Mesendoderm (in vitro differentiated cells): ENCODE measurements at regions not wholly inside any gene's neighbourhood (a gene's known extent, or its start where the extent isn't known, plus 50 kb on each side); places are given as distances from the start of the nearest gene placed in this dataset.

Experiments
- DNase-seq: peaks from one replicate; pipeline ENCODE4 v3.0.0; 2013
- H2AK5ac ChIP-seq: 2 replicates; pipeline ENCODE4 v1.6.1; 2013; ENCODE audit warnings: low read length, inconsistent platforms
- H2BK120ac ChIP-seq: 2 replicates; pipeline ENCODE4 v1.6.1; 2013; ENCODE audit warnings: low read depth, mild to moderate bottlenecking, low read length, moderate library complexity, mixed read lengths
- H2BK15ac ChIP-seq: replicated peaks from 2 replicates; pipeline ENCODE4 v1.6.1; 2013; ENCODE audit warnings: low read depth, mild to moderate bottlenecking, moderate library complexity
- H2BK5ac ChIP-seq: 2 replicates; pipeline ENCODE4 v1.6.1; 2013; ENCODE audit warnings: low read length, inconsistent platforms
- H3K18ac ChIP-seq: 2 replicates; pipeline ENCODE4 v1.6.1; 2013; ENCODE audit warnings: mild to moderate bottlenecking, low read length, mixed read lengths
- H3K23ac ChIP-seq: one replicate; pipeline ENCODE4 v1.6.1; 2013; ENCODE audit warnings: low read length
- H3K27ac ChIP-seq: 2 replicates; pipeline ENCODE4 v1.5.1; 2013; ENCODE audit warnings: low read depth, mild to moderate bottlenecking, inconsistent platforms, low read length, moderate library complexity
- H3K27me3 ChIP-seq: 2 replicates; pipeline ENCODE4 v1.6.1; 2013; ENCODE audit warnings: low read length, control low read depth, mild to moderate bottlenecking, inconsistent platforms; ENCODE audit not compliant: insufficient read depth, poor library complexity
- H3K36me3 ChIP-seq: 2 replicates; pipeline ENCODE4 v1.6.1; 2013; ENCODE audit warnings: low read length, inconsistent platforms; ENCODE audit not compliant: control insufficient read depth, insufficient read depth
- H3K4ac ChIP-seq: one replicate; pipeline ENCODE4 v1.6.1; 2013; ENCODE audit warnings: low read depth, mild to moderate bottlenecking, low read length, moderate library complexity
- H3K4me1 ChIP-seq: 2 replicates; pipeline ENCODE4 v1.6.1; 2013; ENCODE audit warnings: low read depth, low read length, inconsistent platforms; ENCODE audit not compliant: control insufficient read depth
- H3K4me2 ChIP-seq: 2 replicates; pipeline ENCODE4 v1.6.1; 2013; ENCODE audit warnings: low read length
- H3K4me3 ChIP-seq: 2 replicates; pipeline ENCODE4 v1.5.1; 2013; ENCODE audit warnings: mild to moderate bottlenecking, low read length
- H3K56ac ChIP-seq: one replicate; pipeline ENCODE4 v1.6.1; 2013; ENCODE audit warnings: low read length
- H3K79me1 ChIP-seq: 2 replicates; pipeline ENCODE4 v1.6.1; 2013; ENCODE audit warnings: low read length, inconsistent platforms
- H3K79me2 ChIP-seq: 2 replicates; pipeline ENCODE4 v1.6.1; 2013; ENCODE audit warnings: mild to moderate bottlenecking, low read length; ENCODE audit not compliant: control insufficient read depth, insufficient read depth
- H3K9ac ChIP-seq: 2 replicates; pipeline ENCODE4 v1.6.1; 2013; ENCODE audit warnings: low read length, inconsistent platforms
- H4K5ac ChIP-seq: one replicate; pipeline ENCODE4 v1.6.1; 2013; ENCODE audit warnings: low read length
- H4K8ac ChIP-seq: one replicate; pipeline ENCODE4 v1.6.1; 2013; ENCODE audit warnings: low read depth, mild to moderate bottlenecking, control low read depth, low read length, moderate library complexity
- WGBS: extraction: QIAGEN DNeasy Blood & Tissue Kit; methylation state at CpG from one replicate; pipeline ENCODE4 v1.1.7; 2013; ENCODE audit warnings: low lambda C conversion rate, missing lambda C conversion rate; ENCODE audit not compliant: insufficient coverage; ENCODE audit errors: extremely low coverage; 5-methylcytosine and 5-hydroxymethylcytosine counted together

- no CpG with 5 or more reads among the region's 1 CpG for WGBS
- H3K27ac ChIP-seq = no peak overlapping the region
- no peak overlapping the region for H2AK5ac ChIP-seq
Measured at GRCh38 chrX:42691196-42691595, 86.8 kb downstream of the PPP1R2C start.

DNA sequence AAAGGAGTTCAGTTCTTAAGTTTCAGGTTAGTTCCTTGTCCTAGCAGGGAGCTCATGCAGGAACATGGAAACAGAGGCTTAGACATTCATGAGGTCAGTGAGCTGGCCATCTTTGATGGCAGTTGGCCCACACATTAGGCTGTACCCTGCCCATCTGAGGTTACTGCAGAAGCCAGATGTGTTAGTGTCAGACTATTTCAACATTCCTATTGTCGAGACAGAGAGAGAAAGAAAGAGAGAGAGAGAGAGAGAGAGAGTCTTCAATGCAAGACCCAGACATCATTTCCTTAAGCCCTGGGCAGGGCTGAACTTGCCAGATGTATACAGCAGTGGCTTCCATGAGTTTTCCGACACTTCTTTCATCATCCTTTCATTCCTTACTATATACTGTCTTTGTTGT lies 91.3 kb downstream of the PPP1R2C start:
- H3K23ac ChIP-seq = no peak overlapping the region
- WGBS = no CpG with 5 or more reads among the region's 2 CpGs
- no peak overlapping the region for H3K18ac ChIP-seq
- no peak overlapping the region for H3K4me3 ChIP-seq
- no peak overlapping the region for H2AK5ac ChIP-seq
- no peaks in the 10 kb centered on the region for H3K4me1 ChIP-seq
- no peak overlapping the region for H4K5ac ChIP-seq
- H3K79me1 ChIP-seq = no peaks in the 10 kb centered on the region
- no peak overlapping the region for H3K4me2 ChIP-seq
- H2BK120ac ChIP-seq = no peak overlapping the region
- no peak overlapping the region for H3K9ac ChIP-seq
- no peak overlapping the region for H3K4ac ChIP-seq
- H3K36me3 ChIP-seq = no peaks in the 10 kb centered on the region
- no peaks in the 10 kb centered on the region for H3K79me2 ChIP-seq
- H2BK5ac ChIP-seq = no peak overlapping the region
- no peak for DNase-seq
- no peak overlapping the region for H3K27ac ChIP-seq
- no peak overlapping the region for H2BK15ac ChIP-seq
- no peak overlapping the region for H4K8ac ChIP-seq
- H3K56ac ChIP-seq = no peak overlapping the region
- no peaks in the 10 kb centered on the region for H3K27me3 ChIP-seq

More at GRCh38 chrX:42691196-42691595, 86.8 kb downstream of the PPP1R2C start:
- H4K5ac ChIP-seq = no peak overlapping the region
- H2BK5ac ChIP-seq = no peak overlapping the region
- no peaks in the 10 kb centered on the region for H3K79me1 ChIP-seq
- H2BK15ac ChIP-seq = no peak overlapping the region
- H2BK120ac ChIP-seq = no peak overlapping the region
- no peak overlapping the region for H3K23ac ChIP-seq
- H3K4me2 ChIP-seq = no peak overlapping the region
- H3K27me3 ChIP-seq = no peaks in the 10 kb centered on the region
- no peak overlapping the region for H3K18ac ChIP-seq
- no peak overlapping the region for H3K4me3 ChIP-seq
- no peaks in the 10 kb centered on the region for H3K36me3 ChIP-seq
- H3K4me1 ChIP-seq = no peaks in the 10 kb centered on the region
- no peak overlapping the region for H3K56ac ChIP-seq
- no peak overlapping the region for H3K9ac ChIP-seq
- no peak overlapping the region for H3K4ac ChIP-seq
- no peak overlapping the region for H4K8ac ChIP-seq
- no peak for DNase-seq
- no peaks in the 10 kb centered on the region for H3K79me2 ChIP-seq

GRCh38 chrX:42686296-42686695 lies 91.7 kb downstream of the PPP1R2C start:
- Histone ChIP-seq H3K56ac (no peak overlapping the region), H3K4me3 (no peak overlapping the region), H3K27me3 (no peaks in the 10 kb centered on the region), H3K4ac (no peak overlapping the region), H4K8ac (no peak overlapping the region), H3K23ac (no peak overlapping the region), H2BK5ac (no peak overlapping the region), H3K36me3 (no peaks in the 10 kb centered on the region), H3K4me1 (no peaks in the 10 kb centered on the region), H2AK5ac (no peak overlapping the region), H3K18ac (no peak overlapping the region), H3K79me1 (no peaks in the 10 kb centered on the region), H2BK120ac (no peak overlapping the region), H2BK15ac (no peak overlapping the region), H3K27ac (no peak overlapping the region), H3K79me2 (no peaks in the 10 kb centered on the region), H4K5ac (no peak overlapping the region), H3K9ac (no peak overlapping the region), H3K4me2 (no peak overlapping the region)
- WGBS = no CpG with 5 or more reads among the region's 1 CpG
- DNase-seq = no peak

GRCh38 chrX:42684065-42684464 lies 93.9 kb downstream of the PPP1R2C start:
- no peaks in the 10 kb centered on the region for H3K79me1 ChIP-seq
- no peak overlapping the region for H3K4ac ChIP-seq
- no peak overlapping the region for H3K9ac ChIP-seq
- H3K79me2 ChIP-seq = no peaks in the 10 kb centered on the region
- no peak overlapping the region for H3K56ac ChIP-seq
- H3K27ac ChIP-seq = no peak overlapping the region
- no peak overlapping the region for H3K23ac ChIP-seq
- H3K36me3 ChIP-seq = no peaks in the 10 kb centered on the region
- no peak overlapping the region for H3K18ac ChIP-seq
- no peaks in the 10 kb centered on the region for H3K4me1 ChIP-seq
- no peak for DNase-seq
- no peak overlapping the region for H2BK120ac ChIP-seq
- no peak overlapping the region for H2BK15ac ChIP-seq
- no peaks in the 10 kb centered on the region for H3K27me3 ChIP-seq
- no peak overlapping the region for H3K4me3 ChIP-seq
- no peak overlapping the region for H4K8ac ChIP-seq
- WGBS = no CpG with 5 or more reads among the region's 2 CpGs
- H4K5ac ChIP-seq = no peak overlapping the region
- no peak overlapping the region for H3K4me2 ChIP-seq
- no peak overlapping the region for H2AK5ac ChIP-seq
- no peak overlapping the region for H2BK5ac ChIP-seq

- Histone ChIP-seq H3K27ac (no peak overlapping the region), H3K4me2 (no peak overlapping the region), H3K9ac (no peak overlapping the region), H2BK5ac (no peak overlapping the region), H3K79me2 (no peaks in the 10 kb centered on the region), H3K4me1 (no peaks in the 10 kb centered on the region), H3K4me3 (no peak overlapping the region), H2BK120ac (no peak overlapping the region), H3K4ac (no peak overlapping the region), H3K36me3 (no peaks in the 10 kb centered on the region), H4K8ac (no peak overlapping the region), H4K5ac (no peak overlapping the region), H3K27me3 (no peaks in the 10 kb centered on the region), H3K56ac (no peak overlapping the region), H3K79me1 (no peaks in the 10 kb centered on the region), H2AK5ac (no peak overlapping the region), H3K23ac (no peak overlapping the region), H2BK15ac (no peak overlapping the region), H3K18ac (no peak overlapping the region)
- WGBS = no CpG with 5 or more reads among the region's 2 CpGs
- DNase-seq = peak; percentile 6
Measured at GRCh38 chrX:42680666-42681065, 97.3 kb downstream of the PPP1R2C start.

DNA sequence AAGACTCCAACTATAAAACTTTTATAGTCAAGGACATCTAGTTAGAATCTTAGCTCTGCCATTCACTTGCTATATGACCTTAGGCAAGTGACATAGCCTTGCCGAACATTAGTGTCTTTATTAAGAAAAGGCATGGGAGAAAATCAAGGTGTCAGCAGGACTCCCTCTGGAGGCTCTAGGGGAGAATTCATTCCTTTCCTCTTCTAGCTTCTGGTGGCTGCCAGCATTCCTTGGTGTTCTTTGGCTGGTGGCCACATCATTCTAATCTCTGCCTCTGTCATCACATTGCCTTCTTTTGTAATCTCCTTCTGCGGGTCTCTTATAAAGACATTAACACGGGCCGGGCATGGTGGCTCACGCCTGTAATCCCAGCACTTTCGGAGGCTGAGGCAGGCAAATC lies 99.8 kb downstream of the PPP1R2C start:
- no peak overlapping the region for H4K8ac ChIP-seq
- no peak overlapping the region for H2AK5ac ChIP-seq
- H3K36me3 ChIP-seq = no peaks in the 10 kb centered on the region
- no peaks in the 10 kb centered on the region for H3K79me1 ChIP-seq
- H4K5ac ChIP-seq = no peak overlapping the region
- no peak overlapping the region for H2BK15ac ChIP-seq
- H3K9ac ChIP-seq = no peak overlapping the region
- H3K4me2 ChIP-seq = no peak overlapping the region
- H3K23ac ChIP-seq = no peak overlapping the region
- no peak overlapping the region for H3K4ac ChIP-seq
- no peak overlapping the region for H3K18ac ChIP-seq
- H3K27ac ChIP-seq = no peak overlapping the region
- WGBS = no CpG with 5 or more reads among the region's 6 CpGs
- H3K79me2 ChIP-seq = no peaks in the 10 kb centered on the region
- peak; percentile 42 for DNase-seq
- H3K4me1 ChIP-seq = no peaks in the 10 kb centered on the region
- H2BK5ac ChIP-seq = no peak overlapping the region
- no peak overlapping the region for H3K56ac ChIP-seq
- H3K4me3 ChIP-seq = no peak overlapping the region
- no peak overlapping the region for H2BK120ac ChIP-seq
- no peaks in the 10 kb centered on the region for H3K27me3 ChIP-seq
